ENCODE measurements at regions not wholly inside any gene's neighbourhood (a gene's known extent, or its start where the extent isn't known, plus 50 kb on each side); places are given as distances from the start of the nearest gene placed in this dataset.

DNA sequence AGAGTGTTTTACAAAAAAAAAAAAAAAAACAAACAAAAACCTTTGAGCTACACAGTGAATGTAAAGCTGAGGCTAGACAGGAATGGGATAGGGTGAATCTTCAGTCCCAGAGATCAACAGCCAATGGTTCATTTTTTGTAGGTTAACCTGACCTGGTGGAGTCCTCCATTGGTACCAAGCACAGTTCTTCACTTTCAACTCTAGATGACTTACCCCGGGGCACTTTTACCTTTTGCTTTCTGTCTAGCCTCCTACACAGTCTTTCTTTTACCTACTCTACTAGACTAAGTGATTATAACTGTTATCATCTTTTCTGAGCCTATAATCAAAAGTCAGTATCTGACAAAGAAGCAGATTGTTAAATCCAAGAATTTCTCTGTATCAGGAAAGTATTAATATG, 50.9 kb downstream of the ANXA2R start:
- H2BK120ac ChIP-seq (ENCODE audit: low read depth, low read length): no peak overlapping the region
- H3K14ac ChIP-seq (ENCODE audit: low read length in 2 of 2): no peak overlapping the region
- H3K36me3 ChIP-seq (ENCODE audit: control insufficient read depth in 1 of 2, insufficient read depth in 2 of 2, low read depth in 1 of 2, low read length in 2 of 2): no peaks in the 10 kb centered on the region
- no peak overlapping the region for H3K4me2 ChIP-seq (ENCODE audit: low read length, poor library complexity, severe bottlenecking)
- H3K27me3 ChIP-seq (ENCODE audit: control insufficient read depth in 1 of 2, insufficient read depth in 1 of 2, low read length in 2 of 2): no peaks in the 10 kb centered on the region
- H3K4ac ChIP-seq (ENCODE audit: low read depth in 1 of 2, low read length in 2 of 2): no peak overlapping the region
- peaks cover 7% of the 10 kb centered on the region for H3K4me1 ChIP-seq (ENCODE audit: control insufficient read depth, insufficient read depth, low read depth, low read length)
- no peak overlapping the region for H3K23ac ChIP-seq (ENCODE audit: low read length in 2 of 2)
- H2BK12ac ChIP-seq (ENCODE audit: low read length in 2 of 2): no peak overlapping the region
- 100% methylated on average over 1 of the region's 1 CpG for WGBS
- H4K8ac ChIP-seq (ENCODE audit: low read length): no peak overlapping the region
- H2BK5ac ChIP-seq (ENCODE audit: low read depth, low read length, poor library complexity, severe bottlenecking): no peak overlapping the region
- H2AFZ ChIP-seq (ENCODE audit: low read depth, low read length): no peak overlapping the region
- no peak overlapping the region for H2AK5ac ChIP-seq (ENCODE audit: low read length, severe bottlenecking)
- DNase-seq: no peak
- H2BK15ac ChIP-seq (ENCODE audit: low read depth, poor library complexity, severe bottlenecking): no peak overlapping the region
- no peak overlapping the region for H3K9ac ChIP-seq (ENCODE audit: low read length)
- peaks cover 6% of the 10 kb centered on the region for H3K79me1 ChIP-seq (replicated peaks; ENCODE audit: low read length, poor library complexity, severe bottlenecking)
- H3K18ac ChIP-seq (ENCODE audit: low read depth in 1 of 2, low read length in 2 of 2): no peak overlapping the region
- H3K27ac ChIP-seq (ENCODE audit: low read length, poor library complexity, severe bottlenecking): no peak overlapping the region
- H4K91ac ChIP-seq (ENCODE audit: low read length): no peak overlapping the region
- H3K4me3 ChIP-seq (ENCODE audit: insufficient read depth in 1 of 2, low read depth in 1 of 2, low read length in 2 of 2): peak overlapping the region in 1 of 2 experiments; percentile 81
- peaks cover 5% of the 10 kb centered on the region for H3K9me3 ChIP-seq (ENCODE audit: control insufficient read depth, low read length)

GRCh38 chr5:42988568-42988967, 51.6 kb downstream of the ANXA2R start:
- no peak for DNase-seq
- 97% methylated on average over 2 of the region's 2 CpGs for WGBS
- Histone ChIP-seq H2BK120ac (ENCODE audit: low read depth, low read length) (no peak overlapping the region), H3K79me1 (replicated peaks; ENCODE audit: low read length, poor library complexity, severe bottlenecking) (peaks cover 6% of the 10 kb centered on the region), H2AFZ (ENCODE audit: low read depth, low read length) (no peak overlapping the region), H3K4ac (ENCODE audit: low read depth in 1 of 2, low read length in 2 of 2) (no peak overlapping the region), H3K4me2 (ENCODE audit: low read length, poor library complexity, severe bottlenecking) (no peak overlapping the region), H3K18ac (ENCODE audit: low read depth in 1 of 2, low read length in 2 of 2) (no peak overlapping the region), H3K4me3 (ENCODE audit: insufficient read depth in 1 of 2, low read depth in 1 of 2, low read length in 2 of 2) (peak overlapping the region in 1 of 2 experiments; percentile 81), H2BK15ac (ENCODE audit: low read depth, poor library complexity, severe bottlenecking) (no peak overlapping the region), H3K9me3 (ENCODE audit: control insufficient read depth, low read length) (peaks cover 5% of the 10 kb centered on the region), H3K9ac (ENCODE audit: low read length) (no peak overlapping the region), H4K91ac (ENCODE audit: low read length) (no peak overlapping the region), H3K14ac (ENCODE audit: low read length in 2 of 2) (no peak overlapping the region), H4K8ac (ENCODE audit: low read length) (no peak overlapping the region), H3K27ac (ENCODE audit: low read length, poor library complexity, severe bottlenecking) (no peak overlapping the region), H2BK5ac (ENCODE audit: low read depth, low read length, poor library complexity, severe bottlenecking) (no peak overlapping the region), H3K27me3 (ENCODE audit: control insufficient read depth in 1 of 2, insufficient read depth in 1 of 2, low read length in 2 of 2) (no peaks in the 10 kb centered on the region), H3K23ac (ENCODE audit: low read length in 2 of 2) (no peak overlapping the region), H2AK5ac (ENCODE audit: low read length, severe bottlenecking) (no peak overlapping the region), H3K36me3 (ENCODE audit: control insufficient read depth in 1 of 2, insufficient read depth in 2 of 2, low read depth in 1 of 2, low read length in 2 of 2) (no peaks in the 10 kb centered on the region), H3K4me1 (ENCODE audit: control insufficient read depth, insufficient read depth, low read depth, low read length) (peaks cover 7% of the 10 kb centered on the region), H2BK12ac (ENCODE audit: low read length in 2 of 2) (no peak overlapping the region)

DNA sequence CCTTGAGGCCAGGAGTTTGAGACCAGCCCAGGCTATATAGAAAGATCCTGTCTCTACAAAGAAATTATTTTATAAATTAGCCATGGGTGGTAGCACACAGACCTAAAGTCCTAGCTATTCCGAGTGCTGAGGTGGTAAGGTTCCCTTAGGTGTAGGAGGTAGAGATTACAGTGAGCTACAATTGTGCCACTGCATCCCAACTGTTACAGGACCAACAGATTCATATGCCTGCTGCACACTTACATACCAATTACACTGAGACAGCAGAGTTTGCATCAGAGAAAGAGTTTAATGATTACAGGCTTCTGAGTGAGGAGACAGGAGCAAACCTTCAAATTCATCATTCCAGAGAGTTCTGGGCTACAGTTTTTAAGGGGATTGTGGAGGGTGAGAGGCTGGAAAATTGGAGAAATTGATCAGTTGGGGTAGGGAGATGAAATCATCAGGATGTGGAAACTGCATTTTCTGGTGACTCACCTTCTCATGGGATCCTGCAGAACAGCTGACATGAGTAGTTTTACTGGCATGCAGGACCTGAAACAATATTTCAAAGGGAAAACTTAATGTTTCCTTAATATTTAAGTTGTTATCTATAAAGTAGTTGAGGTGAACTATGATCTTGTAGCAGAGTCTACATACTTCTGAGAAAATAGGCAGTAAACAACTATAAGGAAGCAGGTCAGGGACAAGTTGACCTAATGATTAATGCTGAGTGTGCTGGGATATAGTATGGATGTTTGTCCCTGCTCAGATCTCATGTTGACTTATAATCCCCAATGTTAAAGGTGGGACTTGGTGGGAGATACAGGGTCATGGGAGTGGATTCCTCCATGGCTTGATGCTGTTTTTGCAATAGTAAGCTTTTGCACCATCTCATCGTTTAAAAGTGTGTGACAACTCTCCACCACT, 54.7 kb downstream of the ANXA2R start:
- Histone ChIP-seq H2BK12ac (ENCODE audit: low read length in 2 of 2) (no peak overlapping the region), H3K4me3 (ENCODE audit: insufficient read depth in 1 of 2, low read depth in 1 of 2, low read length in 2 of 2) (peak overlapping the region in 1 of 2 experiments; percentile 22), H2BK120ac (ENCODE audit: low read depth, low read length) (no peak overlapping the region), H3K79me1 (replicated peaks; ENCODE audit: low read length, poor library complexity, severe bottlenecking) (peaks cover 4% of the 10 kb centered on the region), H3K36me3 (ENCODE audit: control insufficient read depth in 1 of 2, insufficient read depth in 2 of 2, low read depth in 1 of 2, low read length in 2 of 2) (no peaks in the 10 kb centered on the region), H2BK15ac (ENCODE audit: low read depth, poor library complexity, severe bottlenecking) (no peak overlapping the region), H3K23ac (ENCODE audit: low read length in 2 of 2) (no peak overlapping the region), H3K27me3 (ENCODE audit: control insufficient read depth in 1 of 2, insufficient read depth in 1 of 2, low read length in 2 of 2) (no peaks in the 10 kb centered on the region), H3K14ac (ENCODE audit: low read length in 2 of 2) (no peak overlapping the region), H2BK5ac (ENCODE audit: low read depth, low read length, poor library complexity, severe bottlenecking) (no peak overlapping the region), H4K8ac (ENCODE audit: low read length) (peak overlapping the region; percentile 71), H3K18ac (ENCODE audit: low read depth in 1 of 2, low read length in 2 of 2) (no peak overlapping the region), H4K91ac (ENCODE audit: low read length) (no peak overlapping the region), H2AFZ (ENCODE audit: low read depth, low read length) (no peak overlapping the region), H3K9me3 (ENCODE audit: control insufficient read depth, low read length) (no peaks in the 10 kb centered on the region), H3K4ac (ENCODE audit: low read depth in 1 of 2, low read length in 2 of 2) (no peak overlapping the region), H3K27ac (ENCODE audit: low read length, poor library complexity, severe bottlenecking) (peak overlapping the region; percentile 80), H3K9ac (ENCODE audit: low read length) (peak overlapping the region; percentile 76), H3K4me1 (ENCODE audit: control insufficient read depth, insufficient read depth, low read depth, low read length) (no peaks in the 10 kb centered on the region), H2AK5ac (ENCODE audit: low read length, severe bottlenecking) (peak overlapping the region; percentile 12), H3K4me2 (ENCODE audit: low read length, poor library complexity, severe bottlenecking) (no peak overlapping the region)
- WGBS: 56% methylated on average over 1 of the region's 2 CpGs
- peak; percentile 82 for DNase-seq

DNA sequence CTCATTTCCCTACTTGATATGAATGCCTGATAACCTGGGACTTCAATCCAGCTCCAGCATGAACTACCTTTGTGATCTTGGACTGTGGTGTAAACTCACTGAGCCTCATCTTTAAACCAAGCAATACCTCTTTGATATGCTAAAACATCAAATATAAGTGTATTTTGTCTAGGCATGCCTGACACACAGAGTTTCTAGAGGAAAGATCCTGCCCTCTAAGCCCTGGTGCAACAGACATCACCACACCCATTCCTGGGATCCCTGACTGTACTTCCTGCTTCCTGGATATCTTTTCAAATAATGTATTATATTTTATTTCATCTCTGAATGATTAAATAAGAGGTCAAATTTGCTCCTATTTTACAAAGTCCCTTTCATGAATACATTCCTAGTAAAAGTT, 55.8 kb downstream of the ANXA2R start:
- H4K91ac ChIP-seq (ENCODE audit: low read length): no peak overlapping the region
- no peak overlapping the region for H2AK5ac ChIP-seq (ENCODE audit: low read length, severe bottlenecking)
- no peak overlapping the region for H2BK120ac ChIP-seq (ENCODE audit: low read depth, low read length)
- no peaks in the 10 kb centered on the region for H3K36me3 ChIP-seq (ENCODE audit: control insufficient read depth in 1 of 2, insufficient read depth in 2 of 2, low read depth in 1 of 2, low read length in 2 of 2)
- no peaks in the 10 kb centered on the region for H3K27me3 ChIP-seq (ENCODE audit: control insufficient read depth in 1 of 2, insufficient read depth in 1 of 2, low read length in 2 of 2)
- no peak overlapping the region for H2BK15ac ChIP-seq (ENCODE audit: low read depth, poor library complexity, severe bottlenecking)
- no peak overlapping the region for H3K18ac ChIP-seq (ENCODE audit: low read depth in 1 of 2, low read length in 2 of 2)
- no peaks in the 10 kb centered on the region for H3K9me3 ChIP-seq (ENCODE audit: control insufficient read depth, low read length)
- H4K8ac ChIP-seq (ENCODE audit: low read length): no peak overlapping the region
- H3K79me1 ChIP-seq (replicated peaks; ENCODE audit: low read length, poor library complexity, severe bottlenecking): no peaks in the 10 kb centered on the region
- no peak overlapping the region for H2AFZ ChIP-seq (ENCODE audit: low read depth, low read length)
- no peak overlapping the region for H3K27ac ChIP-seq (ENCODE audit: low read length, poor library complexity, severe bottlenecking)
- H3K4me2 ChIP-seq (ENCODE audit: low read length, poor library complexity, severe bottlenecking): no peak overlapping the region
- H3K14ac ChIP-seq (ENCODE audit: low read length in 2 of 2): no peak overlapping the region
- no peak overlapping the region for H3K4ac ChIP-seq (ENCODE audit: low read depth in 1 of 2, low read length in 2 of 2)
- H3K23ac ChIP-seq (ENCODE audit: low read length in 2 of 2): no peak overlapping the region
- DNase-seq: no peak
- H3K4me3 ChIP-seq (ENCODE audit: insufficient read depth in 1 of 2, low read depth in 1 of 2, low read length in 2 of 2): no peak overlapping the region
- H3K4me1 ChIP-seq (ENCODE audit: control insufficient read depth, insufficient read depth, low read depth, low read length): no peaks in the 10 kb centered on the region
- H3K9ac ChIP-seq (ENCODE audit: low read length): peak overlapping the region; percentile 76
- no peak overlapping the region for H2BK12ac ChIP-seq (ENCODE audit: low read length in 2 of 2)
- no peak overlapping the region for H2BK5ac ChIP-seq (ENCODE audit: low read depth, low read length, poor library complexity, severe bottlenecking)

All from mesenchymal stem cell (in vitro differentiated cells and primary cell).